Activated CD4-positive, alpha-beta T cell treated with anti-CD3 and anti-CD28 coated beads, Interleukin-2, amount 10 ng/mL, durations not matched to agents 24 days and 14 days (primary cell): ENCODE measurements at regions not wholly inside any gene's neighbourhood (a gene's known extent, or its start where the extent isn't known, plus 50 kb on each side); places are given as distances from the start of the nearest gene placed in this dataset.
"Not testable (repeated sequence)": the region's sequence is repeated elsewhere in the genome, so short reads cannot be mapped to it uniquely, and the experiment has no call there.

Experiments
- DNase-seq: peaks from one replicate; pipeline ENCODE4 v3.0.0; 2022
- H3K27ac Mint-ChIP-seq: one replicate; pipeline ENCODE4 v1.8.0; 2022; ENCODE audit warnings: mild to moderate bottlenecking, mixed read lengths
- H3K27me3 Mint-ChIP-seq: one replicate; pipeline ENCODE4 v1.8.0; 2022; ENCODE audit warnings: mixed read lengths
- H3K36me3 Mint-ChIP-seq: one replicate; pipeline ENCODE4 v1.8.0; 2022; ENCODE audit warnings: low read depth, mild to moderate bottlenecking, mixed read lengths
- H3K4me1 Mint-ChIP-seq: one replicate; pipeline ENCODE4 v1.8.0; 2021; ENCODE audit warnings: mixed read lengths
- H3K4me3 Mint-ChIP-seq: one replicate; pipeline ENCODE4 v1.8.0; 2022; ENCODE audit warnings: mild to moderate bottlenecking, moderate library complexity, mixed read lengths
- H3K9me3 Mint-ChIP-seq: one replicate; pipeline ENCODE4 v1.8.0; 2021; ENCODE audit warnings: mixed read lengths
- intact Hi-C: fragments of 100-400 bp; cut with micrococcal nuclease; formaldehyde crosslinking; loops from one replicate; pipeline ENCODE4 v1.15.1; 2023

- Mint-ChIP-seq H3K4me3 (no peak overlapping the region), H3K36me3 (no peaks in the 10 kb centered on the region), H3K27me3 (no peaks in the 10 kb centered on the region), H3K27ac (no peak overlapping the region), H3K9me3 (peaks cover 13% of the 10 kb centered on the region), H3K4me1 (no peaks in the 10 kb centered on the region)
- intact Hi-C loops: no loop called here
- DNase-seq: no peak
These were observed 141.1 kb upstream of the HS3ST4 start for GRCh38 chr16:25550647-25551046.

GRCh38 chr16:25546791-25547190 lies 145.0 kb upstream of the HS3ST4 start:
- Mint-ChIP-seq H3K4me3 (no peak overlapping the region), H3K4me1 (no peaks in the 10 kb centered on the region), H3K27ac (no peak overlapping the region), H3K27me3 (no peaks in the 10 kb centered on the region), H3K36me3 (no peaks in the 10 kb centered on the region), H3K9me3 (peaks cover 4% of the 10 kb centered on the region)
- intact Hi-C loops: no loop called here
- DNase-seq: no peak

- no peaks in the 10 kb centered on the region for H3K36me3 Mint-ChIP-seq
- no peaks in the 10 kb centered on the region for H3K27me3 Mint-ChIP-seq
- H3K4me1 Mint-ChIP-seq: no peaks in the 10 kb centered on the region
- no peak overlapping the region for H3K27ac Mint-ChIP-seq
- no peak for DNase-seq
- H3K4me3 Mint-ChIP-seq: no peak overlapping the region
- intact Hi-C loops: no loop called here
- no peaks in the 10 kb centered on the region for H3K9me3 Mint-ChIP-seq
These were observed 147.5 kb upstream of the HS3ST4 start for GRCh38 chr16:25544294-25544693.

DNA sequence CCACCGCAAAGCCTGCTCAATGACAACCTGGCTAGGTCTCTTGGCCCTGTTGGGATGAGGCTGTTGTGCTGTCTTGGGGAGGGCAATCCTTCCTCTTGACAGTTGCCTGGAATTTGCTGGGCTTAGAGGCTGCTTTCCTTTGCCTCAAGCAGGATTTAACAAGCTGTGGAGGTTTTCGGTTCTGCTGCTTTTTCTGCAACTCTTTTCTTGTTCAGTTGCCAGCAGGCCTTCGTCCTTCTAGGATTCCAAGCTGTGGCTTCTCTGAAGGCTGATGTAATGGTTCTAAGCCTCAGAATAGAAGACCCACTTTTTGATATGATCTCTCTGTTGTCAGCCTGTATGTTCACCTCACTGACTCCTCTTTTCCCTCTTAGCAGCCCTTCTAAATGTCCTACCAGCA lies 149.5 kb upstream of the HS3ST4 start:
- no peaks in the 10 kb centered on the region for H3K27me3 Mint-ChIP-seq
- H3K27ac Mint-ChIP-seq: no peak overlapping the region
- H3K36me3 Mint-ChIP-seq: no peaks in the 10 kb centered on the region
- intact Hi-C loops: no loop called here
- no peaks in the 10 kb centered on the region for H3K4me1 Mint-ChIP-seq
- DNase-seq: no peak
- H3K9me3 Mint-ChIP-seq: no peaks in the 10 kb centered on the region
- H3K4me3 Mint-ChIP-seq: no peak overlapping the region

DNA sequence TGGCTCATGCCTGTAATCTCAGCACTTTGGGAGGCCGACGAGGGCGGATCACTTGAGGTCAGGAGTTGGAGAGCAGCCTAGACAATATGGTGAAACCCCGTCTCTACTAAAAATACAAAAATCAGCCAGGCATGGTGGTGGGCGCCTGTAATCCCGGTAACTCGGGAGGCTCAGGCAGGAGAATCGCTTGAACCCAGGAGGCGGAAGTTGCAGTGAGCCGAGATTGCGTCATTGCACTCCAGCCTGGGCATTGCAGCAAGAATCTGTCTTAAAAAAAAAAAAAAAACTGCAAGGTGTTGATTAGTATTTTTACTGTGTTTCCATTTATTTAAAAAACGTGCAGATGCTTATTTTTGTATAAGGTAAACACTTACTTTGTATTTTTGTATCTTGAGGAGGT lies 152.0 kb upstream of the HS3ST4 start:
- intact Hi-C loops, H3K27me3 Mint-ChIP-seq, H3K36me3 Mint-ChIP-seq, H3K9me3 Mint-ChIP-seq, H3K27ac Mint-ChIP-seq, H3K4me1 Mint-ChIP-seq, H3K4me3 Mint-ChIP-seq, DNase-seq: not testable (repeated sequence)

DNA sequence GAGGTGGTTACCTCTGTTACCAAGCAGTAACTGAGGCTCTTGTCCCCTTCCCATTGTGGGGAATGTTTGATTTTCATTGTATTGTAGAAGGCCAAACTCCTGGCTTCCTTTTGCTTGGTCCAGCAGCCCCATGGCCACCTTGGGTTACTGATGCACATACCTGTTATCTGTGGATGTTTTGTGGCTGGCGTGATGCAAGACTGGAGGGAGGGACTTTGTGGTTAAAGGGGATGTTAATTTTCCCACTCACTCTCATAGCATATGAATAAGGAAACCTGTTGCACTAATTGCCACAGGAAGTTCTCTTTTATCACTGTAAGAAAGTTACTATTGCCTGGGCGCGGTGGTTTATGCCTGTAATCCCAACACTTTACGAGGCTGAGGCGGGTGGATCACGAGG lies 168.6 kb upstream of the HS3ST4 start:
- H3K4me1 Mint-ChIP-seq: no peaks in the 10 kb centered on the region
- DNase-seq: no peak
- intact Hi-C loops: no loop called here
- no peak overlapping the region for H3K4me3 Mint-ChIP-seq
- H3K9me3 Mint-ChIP-seq: no peaks in the 10 kb centered on the region
- H3K36me3 Mint-ChIP-seq: no peaks in the 10 kb centered on the region
- no peaks in the 10 kb centered on the region for H3K27me3 Mint-ChIP-seq
- no peak overlapping the region for H3K27ac Mint-ChIP-seq

GRCh38 chr16:25512041-25512440 lies 179.7 kb upstream of the HS3ST4 start:
- intact Hi-C loops: no loop called here
- no peaks in the 10 kb centered on the region for H3K4me1 Mint-ChIP-seq
- no peak overlapping the region for H3K4me3 Mint-ChIP-seq
- no peaks in the 10 kb centered on the region for H3K9me3 Mint-ChIP-seq
- DNase-seq: no peak
- no peak overlapping the region for H3K27ac Mint-ChIP-seq
- H3K27me3 Mint-ChIP-seq: peaks cover 2% of the 10 kb centered on the region
- no peaks in the 10 kb centered on the region for H3K36me3 Mint-ChIP-seq

DNA sequence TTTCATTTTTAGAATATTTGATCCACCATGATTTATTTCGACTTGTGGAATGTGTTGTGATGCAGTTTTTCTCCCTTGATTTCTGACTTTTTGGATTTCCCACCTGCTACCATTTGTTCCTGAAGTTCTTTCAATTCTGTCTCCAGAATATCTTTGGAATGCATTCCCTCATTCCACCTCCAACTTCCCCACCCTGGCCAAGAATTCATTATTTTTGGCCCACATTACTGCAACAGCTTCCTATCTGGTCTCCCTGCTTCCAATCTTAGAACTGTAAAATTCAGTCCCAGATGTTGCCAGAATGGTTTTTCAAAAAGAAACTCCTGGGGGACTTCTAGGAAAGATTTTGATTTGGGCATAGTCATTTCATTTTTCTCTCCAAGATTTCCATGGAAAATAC lies 182.3 kb upstream of the HS3ST4 start:
- H3K36me3 Mint-ChIP-seq: no peaks in the 10 kb centered on the region
- intact Hi-C loops: no loop called here
- H3K27ac Mint-ChIP-seq: no peak overlapping the region
- no peak for DNase-seq
- peaks cover 2% of the 10 kb centered on the region for H3K27me3 Mint-ChIP-seq
- H3K4me3 Mint-ChIP-seq: no peak overlapping the region
- no peaks in the 10 kb centered on the region for H3K4me1 Mint-ChIP-seq
- H3K9me3 Mint-ChIP-seq: no peaks in the 10 kb centered on the region

GRCh38 chr16:25501530-25502255 lies 190.1 kb upstream of the HS3ST4 start:
- H3K4me3 Mint-ChIP-seq: no peak overlapping the region
- H3K27ac Mint-ChIP-seq: no peak overlapping the region
- H3K36me3 Mint-ChIP-seq: no peaks in the 10 kb centered on the region
- intact Hi-C loops: no loop called here
- H3K27me3 Mint-ChIP-seq: no peaks in the 10 kb centered on the region
- no peak for DNase-seq
- H3K4me1 Mint-ChIP-seq: no peaks in the 10 kb centered on the region
- no peaks in the 10 kb centered on the region for H3K9me3 Mint-ChIP-seq

- H3K9me3 Mint-ChIP-seq: no peaks in the 10 kb centered on the region
- intact Hi-C loops: no loop called here
- H3K27me3 Mint-ChIP-seq: peaks cover 4% of the 10 kb centered on the region
- H3K27ac Mint-ChIP-seq: no peak overlapping the region
- no peak for DNase-seq
- H3K4me3 Mint-ChIP-seq: no peak overlapping the region
- H3K4me1 Mint-ChIP-seq: no peaks in the 10 kb centered on the region
- no peaks in the 10 kb centered on the region for H3K36me3 Mint-ChIP-seq
These were observed 197.5 kb upstream of the HS3ST4 start for GRCh38 chr16:25494292-25494691.

- H3K27me3 Mint-ChIP-seq: peaks cover 4% of the 10 kb centered on the region
- H3K9me3 Mint-ChIP-seq: no peaks in the 10 kb centered on the region
- H3K36me3 Mint-ChIP-seq: no peaks in the 10 kb centered on the region
- no peak overlapping the region for H3K4me3 Mint-ChIP-seq
- intact Hi-C loops: no loop called here
- DNase-seq: no peak
- H3K27ac Mint-ChIP-seq: no peak overlapping the region
- H3K4me1 Mint-ChIP-seq: no peaks in the 10 kb centered on the region
These were observed 198.5 kb upstream of the HS3ST4 start for GRCh38 chr16:25493136-25493811.

GRCh38 chr16:25488435-25488834 lies 203.3 kb upstream of the HS3ST4 start:
- peaks cover 9% of the 10 kb centered on the region for H3K27me3 Mint-ChIP-seq
- DNase-seq: no peak
- H3K4me1 Mint-ChIP-seq: no peaks in the 10 kb centered on the region
- no peak overlapping the region for H3K4me3 Mint-ChIP-seq
- intact Hi-C loops: no loop called here
- H3K9me3 Mint-ChIP-seq: no peaks in the 10 kb centered on the region
- no peak overlapping the region for H3K27ac Mint-ChIP-seq
- H3K36me3 Mint-ChIP-seq: no peaks in the 10 kb centered on the region

- Mint-ChIP-seq H3K27ac (no peak overlapping the region), H3K9me3 (no peaks in the 10 kb centered on the region), H3K4me1 (no peaks in the 10 kb centered on the region)
These were observed 203.9 kb upstream of the HS3ST4 start for GRCh38 chr16:25487888-25488287.

GRCh38 chr16:25481636-25482035 lies 210.1 kb upstream of the HS3ST4 start:
- H3K36me3 Mint-ChIP-seq: no peaks in the 10 kb centered on the region
- H3K27me3 Mint-ChIP-seq: peaks cover 3% of the 10 kb centered on the region
- intact Hi-C loops: no loop called here
- no peaks in the 10 kb centered on the region for H3K9me3 Mint-ChIP-seq
- no peaks in the 10 kb centered on the region for H3K4me1 Mint-ChIP-seq
- no peak for DNase-seq
- no peak overlapping the region for H3K27ac Mint-ChIP-seq
- no peak overlapping the region for H3K4me3 Mint-ChIP-seq

More at GRCh38 chr16:25487888-25488287, 203.9 kb upstream of the HS3ST4 start:
- DNase-seq: no peak
- no peak overlapping the region for H3K4me3 Mint-ChIP-seq
- no peaks in the 10 kb centered on the region for H3K36me3 Mint-ChIP-seq
- H3K27me3 Mint-ChIP-seq: peaks cover 7% of the 10 kb centered on the region
- intact Hi-C loops: no loop called here

DNA sequence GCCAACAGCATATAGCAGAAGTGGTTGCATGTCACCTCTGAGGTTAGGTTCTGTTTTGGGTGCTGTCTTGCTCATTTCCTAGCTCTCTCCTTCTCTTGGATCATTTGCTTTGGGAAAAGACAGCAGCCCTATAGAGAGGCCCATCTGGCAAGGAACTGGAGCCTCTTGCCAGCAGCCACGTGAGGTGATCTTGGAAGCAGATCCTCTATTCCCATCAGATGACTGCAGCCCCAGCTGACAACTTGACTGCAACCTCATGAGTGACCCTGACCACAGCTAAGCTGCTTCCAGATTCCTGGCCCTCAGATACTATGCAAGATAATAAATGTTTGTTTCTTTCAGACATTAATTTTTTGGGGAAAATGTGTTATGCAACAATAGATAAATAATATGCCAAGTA lies 213.3 kb upstream of the HS3ST4 start:
- Mint-ChIP-seq H3K27me3 (peaks cover 1% of the 10 kb centered on the region), H3K36me3 (no peaks in the 10 kb centered on the region), H3K27ac (no peak overlapping the region), H3K4me3 (no peak overlapping the region), H3K9me3 (no peaks in the 10 kb centered on the region), H3K4me1 (no peaks in the 10 kb centered on the region)
- intact Hi-C loops: no loop called here
- DNase-seq: no peak
